HTR-8/SVneo (cell line): ENCODE measurements at regions not wholly inside any gene's neighbourhood (a gene's known extent, or its start where the extent isn't known, plus 50 kb on each side); places are given as distances from the start of the nearest gene placed in this dataset.

Experiments
- DNase-seq: peaks from one replicate; pipeline ENCODE4 v3.0.0; 2011; ENCODE audit warnings: low spot score, mixed read lengths; ENCODE audit not compliant: insufficient read length
- FAIRE-seq: peaks from 2 replicates; lab custom pipeline; 2011; peaks lifted over from hg19 to GRCh38; lab: Jason Lieb, UNC

DNA sequence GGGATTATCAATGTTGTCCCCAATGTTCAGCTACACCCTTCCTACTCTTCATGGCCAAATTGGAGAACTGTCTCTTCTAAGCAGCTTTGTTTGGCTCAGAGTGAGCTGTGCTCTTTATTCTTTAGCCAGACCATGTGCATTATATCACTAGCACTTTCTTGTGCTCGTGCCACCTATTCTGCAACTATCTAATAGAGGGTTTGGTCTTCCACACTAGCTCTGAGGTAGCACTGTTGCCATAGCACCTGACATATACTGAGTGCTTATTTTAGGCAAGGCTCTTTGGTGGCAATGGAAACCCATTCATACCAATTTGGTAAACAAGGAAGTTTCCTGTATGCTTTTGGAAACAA, 394.3 kb upstream of the C2CD4B start:
- no peak for DNase-seq
- no peak for FAIRE-seq

DNA sequence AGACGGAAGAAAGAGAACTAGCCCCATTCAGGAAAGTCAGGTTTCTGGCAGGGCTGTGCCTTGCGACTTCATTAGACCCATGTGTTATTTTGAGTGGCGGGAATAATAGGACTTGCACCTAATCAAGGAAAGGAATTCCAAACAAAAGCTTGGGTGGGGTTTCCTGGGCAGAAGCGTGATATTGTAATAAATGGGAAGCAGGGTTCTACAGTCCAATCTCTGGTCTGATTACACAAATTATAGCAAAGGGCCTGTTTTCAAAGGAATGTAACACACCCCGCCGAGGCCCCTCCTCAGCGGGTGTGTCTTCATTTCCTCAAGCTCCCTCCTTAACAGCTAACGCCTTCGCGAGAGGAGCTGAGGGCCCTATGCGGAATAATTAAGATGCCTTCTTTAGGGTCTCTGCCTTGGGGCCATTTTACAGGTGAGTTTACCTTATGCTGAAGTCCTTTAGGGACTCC, 396.0 kb upstream of the C2CD4B start:
- no peak for DNase-seq
- FAIRE-seq: no peak

GRCh38 chr15:62561571-62561970, 396.5 kb upstream of the C2CD4B start:
- no peak for FAIRE-seq
- DNase-seq: no peak

GRCh38 chr15:62564886-62565633, 400.0 kb upstream of the C2CD4B start:
- FAIRE-seq (no peak), DNase-seq (no peak)

- FAIRE-seq (no peak), DNase-seq (no peak)
Observed at GRCh38 chr15:62565634-62566026, 400.5 kb upstream of the C2CD4B start.

DNA sequence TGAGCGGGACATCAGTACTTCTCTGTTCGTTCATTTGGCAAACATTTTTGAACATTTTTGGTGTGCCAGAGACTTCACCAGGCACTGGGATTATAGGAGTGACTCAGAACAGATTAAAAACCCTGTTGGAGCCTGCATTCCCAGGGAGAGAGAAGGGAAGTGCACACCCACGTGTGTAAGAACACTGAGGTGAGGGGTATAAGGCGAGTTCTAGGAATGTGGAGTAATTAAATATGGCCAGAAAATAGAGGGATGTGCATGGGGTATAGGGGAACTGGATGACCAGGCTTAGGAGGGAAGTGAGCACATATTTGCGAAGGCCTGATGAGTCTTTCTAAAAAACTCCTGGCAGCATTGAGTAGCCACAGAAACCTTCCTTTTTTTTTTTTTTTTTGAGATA, 401.2 kb upstream of the C2CD4B start:
- no peak for FAIRE-seq
- no peak for DNase-seq

DNA sequence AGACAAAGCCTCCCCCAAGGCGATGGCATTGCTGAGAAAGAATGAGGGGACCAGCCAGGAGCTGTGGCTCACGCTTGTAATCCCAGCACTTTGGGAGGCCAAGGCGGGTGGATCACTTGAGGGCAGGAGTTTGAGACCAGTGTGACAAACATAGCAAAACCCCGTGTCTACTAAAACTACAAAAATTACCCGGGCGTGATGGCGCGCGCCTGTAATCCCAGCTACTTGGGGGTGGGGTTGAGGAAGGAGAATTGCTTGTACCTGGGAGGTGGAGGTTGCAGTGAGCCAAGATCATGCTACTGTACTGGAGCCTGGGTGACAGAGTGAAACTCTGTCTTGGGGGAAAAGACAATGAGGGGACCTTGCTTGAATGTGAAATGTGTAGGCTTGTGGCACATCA, 402.4 kb upstream of the C2CD4B start:
- FAIRE-seq (no peak), DNase-seq (no peak)

DNA sequence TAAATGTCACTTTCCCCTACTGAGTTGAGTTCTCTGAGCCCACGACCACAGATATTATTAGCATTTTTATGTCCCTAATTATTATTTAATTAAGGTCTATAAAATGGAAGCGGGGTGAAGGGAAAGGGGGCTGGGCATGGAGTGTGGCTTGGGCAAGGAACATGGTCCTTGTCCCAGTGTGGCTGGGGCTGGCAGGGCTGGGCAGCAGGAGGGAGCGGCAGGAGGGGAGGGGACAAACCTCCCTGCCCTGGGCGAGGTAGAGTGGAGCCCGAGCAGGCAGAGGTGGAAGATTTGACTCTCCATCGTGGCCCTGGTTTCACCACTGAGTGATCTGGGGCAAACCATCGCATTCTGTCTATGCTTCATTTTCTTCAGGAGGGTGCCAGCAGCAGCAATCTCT, 402.9 kb upstream of the C2CD4B start:
- FAIRE-seq (no peak), DNase-seq (no peak)

DNA sequence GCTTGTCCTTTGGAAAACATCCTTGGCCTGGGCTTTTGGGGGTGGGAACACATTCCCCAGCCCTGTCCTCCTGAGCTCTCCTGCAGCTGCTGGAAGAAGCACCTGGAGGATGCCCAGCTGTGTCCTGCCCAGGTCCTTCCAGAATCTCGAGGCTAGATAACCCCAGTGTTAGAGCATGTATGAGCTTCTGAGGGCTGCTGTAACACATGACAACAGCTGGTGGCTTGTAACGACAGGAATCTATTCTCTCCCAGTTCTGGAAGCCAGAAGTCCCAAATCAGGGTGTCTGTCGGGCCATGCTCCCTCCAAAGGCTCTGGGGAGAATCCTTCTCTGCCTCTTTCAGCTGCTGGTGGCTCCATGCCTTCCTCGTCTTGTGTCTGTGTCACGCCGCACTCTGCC, 403.6 kb upstream of the C2CD4B start:
- DNase-seq (no peak), FAIRE-seq (no peak)

- DNase-seq: no peak
- no peak for FAIRE-seq
Observed at GRCh38 chr15:62569460-62570404, 404.6 kb upstream of the C2CD4B start.

DNA sequence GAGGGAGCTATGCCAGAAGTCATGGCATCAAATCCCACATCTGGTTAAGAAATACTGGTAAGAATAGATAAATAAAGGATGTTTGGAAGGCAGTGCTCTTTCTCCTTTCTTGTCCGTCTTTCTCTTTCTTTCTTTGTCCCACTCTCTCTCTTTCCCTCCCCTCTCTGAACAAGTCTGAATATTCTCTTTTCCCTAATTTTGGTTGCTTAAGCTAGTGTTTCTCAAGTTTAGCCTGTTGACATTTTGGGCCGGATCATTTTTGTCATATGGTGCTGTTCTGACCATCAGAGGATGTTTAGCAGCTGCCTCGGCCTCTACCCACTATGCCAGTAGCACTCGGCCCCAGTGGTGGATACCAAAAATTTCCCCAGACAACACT, 405.3 kb upstream of the C2CD4B start:
- FAIRE-seq: no peak
- no peak for DNase-seq

GRCh38 chr15:62571072-62571471, 406.0 kb upstream of the C2CD4B start:
- DNase-seq: no peak
- no peak for FAIRE-seq

- DNase-seq: no peak
- FAIRE-seq: no peak
Observed at GRCh38 chr15:62572797-62573196, 407.7 kb upstream of the C2CD4B start.

GRCh38 chr15:62573876-62574275, 408.8 kb upstream of the C2CD4B start:
- DNase-seq (no peak), FAIRE-seq (no peak)

- DNase-seq (no peak), FAIRE-seq (no peak)
Observed at GRCh38 chr15:62578546-62578945, 413.5 kb upstream of the C2CD4B start.

DNA sequence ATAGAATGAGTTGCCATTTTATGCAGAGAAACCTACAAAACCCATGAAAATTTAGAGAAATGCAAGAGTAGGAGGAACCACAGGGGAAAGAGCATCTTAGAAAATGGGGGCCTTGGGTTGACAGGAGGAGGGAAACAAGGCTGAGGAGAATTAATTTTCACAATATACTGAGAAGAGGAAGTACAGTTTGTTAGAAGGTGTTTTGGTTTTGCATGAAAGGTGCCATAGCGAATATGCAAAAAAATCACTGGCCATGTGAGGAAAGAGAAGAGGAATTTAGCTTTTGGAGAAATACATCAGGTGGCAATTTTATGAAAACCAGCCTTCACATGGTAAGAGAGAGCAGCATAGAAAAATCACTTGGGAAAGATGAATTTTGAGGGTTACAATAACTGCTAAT, 413.9 kb upstream of the C2CD4B start:
- FAIRE-seq: no peak

GRCh38 chr15:62579842-62580241, 414.8 kb upstream of the C2CD4B start:
- FAIRE-seq (no peak), DNase-seq (no peak)

More for the DNA sequence above, 413.9 kb upstream of the C2CD4B start:
- DNase-seq: no peak

GRCh38 chr15:62582580-62582979, 417.5 kb upstream of the C2CD4B start:
- DNase-seq (no peak), FAIRE-seq (no peak)

- no peak for DNase-seq
- no peak for FAIRE-seq
Observed at GRCh38 chr15:62584301-62585235, 419.5 kb upstream of the C2CD4B start.

GRCh38 chr15:62588938-62589670, 424.0 kb upstream of the C2CD4B start:
- FAIRE-seq (no peak), DNase-seq (no peak)
